ENCODE measurements at regions not wholly inside any gene's neighbourhood (a gene's known extent, or its start where the extent isn't known, plus 50 kb on each side); places are given as distances from the start of the nearest gene placed in this dataset.
A peak's percentile ranks its signal among the peaks of the same experiment; 100 is the strongest.

DNA sequence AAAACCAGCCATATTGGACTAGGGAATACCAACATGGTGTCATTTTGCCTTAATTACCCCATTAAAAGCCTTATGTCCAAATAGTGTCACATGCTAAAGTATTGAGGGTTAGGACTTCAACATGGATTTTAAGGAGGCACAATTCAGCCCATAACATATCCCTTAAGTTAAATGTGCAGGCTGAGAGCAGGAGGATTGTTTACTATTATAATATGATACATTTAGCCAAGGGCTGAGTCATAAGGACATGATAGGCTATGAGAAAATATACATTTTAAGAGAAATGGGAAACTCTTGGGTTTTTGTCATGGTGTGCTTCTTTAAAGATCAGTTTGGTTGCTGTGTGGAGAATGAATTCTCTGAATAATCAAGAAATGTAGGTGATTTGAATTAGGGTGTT lies 136.8 kb downstream of the RDH14 start:
- DNase-seq (ENCODE audit: low read depth): no peak

GRCh38 chr2:18422432-18423165 lies 137.9 kb downstream of the RDH14 start:
- no peak for DNase-seq (ENCODE audit: low read depth)

DNA sequence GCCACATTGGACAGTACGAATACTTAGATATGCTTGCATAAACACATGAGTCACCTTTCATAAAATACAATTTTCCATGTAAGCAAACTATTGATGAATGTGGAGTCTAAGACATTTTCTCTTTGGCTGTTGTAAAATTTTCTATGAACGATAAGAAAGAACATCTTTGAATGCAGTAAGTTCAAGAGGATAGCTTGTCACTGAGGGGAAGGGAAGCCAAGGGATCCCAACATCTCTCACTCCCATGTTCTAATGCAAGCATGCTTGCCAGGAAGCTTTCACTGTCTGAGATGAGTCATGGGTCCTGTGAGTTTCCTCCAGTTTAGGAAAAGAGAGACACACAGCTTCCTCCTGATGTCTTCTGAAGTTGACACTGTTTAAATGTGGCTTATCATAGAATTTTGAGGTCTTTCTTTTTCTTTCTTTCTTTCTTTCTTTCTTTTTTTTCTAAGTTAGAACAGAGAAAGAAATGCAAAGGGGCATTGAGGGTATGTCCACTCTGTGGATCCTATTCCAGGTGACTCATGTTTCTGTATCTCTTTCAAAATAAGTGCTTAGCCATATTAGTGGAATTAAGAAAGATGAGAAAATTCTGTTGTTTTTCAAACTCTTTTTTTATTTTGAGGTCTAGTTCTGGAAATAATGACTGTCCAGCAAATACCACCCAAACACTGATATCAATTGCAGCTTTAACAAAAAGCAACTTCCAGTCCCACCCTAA lies 146.6 kb downstream of the RDH14 start:
- no peak for DNase-seq (ENCODE audit: low read depth)

- no peak for DNase-seq (ENCODE audit: low read depth)
Measured at GRCh38 chr2:18412980-18413675, 147.3 kb downstream of the RDH14 start.

- DNase-seq (ENCODE audit: low read depth): no peak
Measured at GRCh38 chr2:18411626-18412025, 148.8 kb downstream of the RDH14 start.

DNA sequence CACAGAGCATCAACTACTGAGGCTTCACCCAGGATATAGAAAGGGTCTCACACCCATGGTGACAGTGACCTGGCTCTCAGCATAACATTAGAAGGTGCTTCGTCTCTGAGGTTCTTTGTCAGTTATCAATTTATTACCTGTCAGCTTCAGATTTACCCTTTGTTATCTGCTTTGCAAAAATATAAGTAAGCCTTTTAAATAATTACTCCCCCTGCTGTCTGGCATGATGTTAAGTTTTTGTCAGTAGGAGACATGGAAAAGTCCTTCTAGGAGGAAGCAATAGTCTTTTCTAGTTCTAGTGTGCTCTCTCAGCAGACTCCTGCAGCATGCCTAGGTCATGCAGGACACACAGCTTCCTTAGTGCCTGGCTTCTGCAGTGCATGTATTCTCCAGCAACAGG lies 149.9 kb downstream of the RDH14 start:
- no peak for DNase-seq (ENCODE audit: low read depth)

- no peak for DNase-seq (ENCODE audit: low read depth)
Measured at GRCh38 chr2:18408638-18409037, 151.8 kb downstream of the RDH14 start.

DNA sequence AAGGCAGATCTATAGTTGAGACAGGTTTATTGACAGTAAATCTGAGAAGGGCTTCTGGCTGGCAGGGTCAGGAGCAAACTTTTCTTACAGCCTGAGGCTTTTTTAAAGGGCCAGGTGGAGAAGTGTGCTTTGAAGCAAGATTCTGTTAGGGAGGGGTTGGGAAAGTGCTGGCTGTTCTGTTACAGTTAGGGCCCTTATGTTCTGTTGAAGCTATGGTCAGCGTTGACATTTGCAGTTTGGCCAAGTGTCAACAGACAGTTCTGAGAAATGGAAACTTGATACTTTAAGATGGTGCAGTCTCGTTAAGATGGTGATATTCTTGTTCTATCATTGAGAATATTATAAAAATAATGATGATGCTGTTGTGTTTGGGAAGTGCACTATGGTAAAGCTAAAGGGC lies 154.2 kb downstream of the RDH14 start:
- no peak for DNase-seq (ENCODE audit: low read depth)

DNA sequence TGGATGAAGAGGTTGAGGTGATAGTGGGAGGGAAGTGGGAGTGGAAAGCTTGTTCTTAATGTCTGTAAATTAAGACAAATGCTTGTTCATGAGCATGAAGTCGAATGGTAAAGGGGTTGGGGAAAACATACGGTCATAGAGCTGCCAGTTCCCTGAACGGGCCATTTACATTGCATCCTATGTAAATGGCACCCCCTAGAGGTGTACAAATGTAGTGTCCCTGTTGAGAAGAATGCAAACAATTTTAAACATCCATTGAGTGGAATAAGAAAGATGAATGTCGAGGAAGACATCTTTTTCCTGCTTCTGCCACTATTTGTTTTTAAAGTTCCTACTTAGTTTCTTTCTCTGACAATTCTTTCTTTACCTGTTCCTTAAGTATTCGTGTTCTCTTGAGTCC lies 155.7 kb downstream of the RDH14 start:
- DNase-seq (ENCODE audit: low read depth): no peak

DNA sequence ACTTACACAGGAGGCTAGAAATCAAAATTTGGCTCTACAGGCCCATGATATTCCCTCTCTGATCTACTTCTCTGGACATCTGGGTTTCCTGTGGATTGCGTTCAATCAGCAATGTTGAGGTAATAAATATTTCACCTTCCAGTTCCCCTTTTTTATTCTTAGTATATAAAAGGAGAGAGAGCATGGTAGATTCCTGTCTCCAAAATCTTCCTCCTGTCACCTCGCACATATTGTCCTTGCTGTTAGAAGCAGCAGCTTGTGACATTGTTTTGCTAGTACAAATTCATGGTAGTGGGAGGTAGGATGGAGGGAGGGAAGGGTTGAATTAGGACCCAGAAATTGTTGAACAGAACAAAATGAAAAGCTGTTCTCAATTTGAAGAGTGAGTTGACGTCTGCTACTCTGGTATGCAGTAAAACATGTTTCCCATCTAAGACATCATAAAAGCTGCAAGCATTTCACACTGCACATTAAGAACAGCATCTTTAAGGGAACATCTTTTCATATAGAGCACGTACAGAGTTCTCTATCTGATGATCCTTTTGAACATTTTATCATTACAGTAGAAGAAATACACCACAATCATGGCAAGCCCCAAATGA lies 156.4 kb downstream of the RDH14 start:
- DNase-seq (ENCODE audit: low read depth): no peak

DNA sequence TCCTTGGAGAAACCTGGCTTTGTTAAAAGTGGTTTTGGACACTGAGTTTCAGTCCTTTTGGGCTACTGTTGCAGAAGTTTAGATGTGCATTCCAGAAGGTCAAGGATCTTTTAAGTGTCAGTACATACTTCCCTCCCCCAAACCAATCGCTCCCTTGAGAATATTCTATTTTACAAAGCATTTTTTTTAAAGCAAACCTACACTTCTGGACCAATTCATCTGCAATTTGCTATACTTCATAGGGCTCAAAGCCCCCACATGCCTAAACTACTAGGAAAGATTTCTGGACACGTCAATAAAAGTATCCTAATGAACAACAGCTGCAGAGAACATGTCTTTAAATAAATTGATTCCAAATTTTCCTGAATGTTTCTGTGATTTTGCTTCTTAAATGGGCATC lies 157.6 kb downstream of the RDH14 start:
- DNase-seq (ENCODE audit: low read depth): no peak

DNA sequence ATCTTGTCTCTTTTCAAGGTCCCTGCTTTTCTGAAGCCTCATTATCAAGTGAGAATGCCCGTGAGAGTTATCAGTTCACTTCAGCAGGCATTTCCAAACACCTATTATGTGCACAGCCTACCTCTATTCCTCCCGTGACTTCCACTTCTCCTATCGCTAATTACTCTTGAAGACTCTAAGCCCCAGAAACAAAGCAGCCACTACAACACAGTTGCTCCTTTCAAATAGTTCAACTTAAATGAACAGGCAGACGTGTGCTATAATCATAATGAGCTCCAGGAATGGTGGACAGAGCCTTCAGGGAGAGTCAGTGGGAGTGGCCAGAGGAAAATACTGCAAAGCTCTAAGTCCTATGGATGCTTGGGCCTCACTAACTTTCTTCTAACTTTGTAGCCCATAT lies 159.0 kb downstream of the RDH14 start:
- DNase-seq (ENCODE audit: low read depth): no peak

DNA sequence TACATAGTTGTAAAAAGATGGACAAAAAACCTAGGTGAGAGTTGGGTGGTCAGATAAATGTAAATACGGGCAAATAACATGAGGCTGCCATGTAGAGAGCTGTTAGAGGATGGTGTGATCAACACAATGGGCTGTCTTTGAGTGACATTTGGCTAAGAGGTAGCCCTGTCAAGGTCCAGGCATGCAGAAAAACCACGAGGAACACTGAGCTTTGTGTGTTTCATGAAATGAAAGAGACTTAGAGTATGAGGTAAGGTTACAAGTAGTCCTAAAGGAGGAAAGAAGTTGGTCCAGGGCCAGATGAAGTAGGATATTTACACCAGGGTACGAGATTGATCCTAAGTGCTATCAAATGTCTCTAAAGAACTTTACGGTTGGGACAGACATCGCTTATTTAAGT lies 160.9 kb downstream of the RDH14 start:
- no peak for DNase-seq (ENCODE audit: low read depth)

DNA sequence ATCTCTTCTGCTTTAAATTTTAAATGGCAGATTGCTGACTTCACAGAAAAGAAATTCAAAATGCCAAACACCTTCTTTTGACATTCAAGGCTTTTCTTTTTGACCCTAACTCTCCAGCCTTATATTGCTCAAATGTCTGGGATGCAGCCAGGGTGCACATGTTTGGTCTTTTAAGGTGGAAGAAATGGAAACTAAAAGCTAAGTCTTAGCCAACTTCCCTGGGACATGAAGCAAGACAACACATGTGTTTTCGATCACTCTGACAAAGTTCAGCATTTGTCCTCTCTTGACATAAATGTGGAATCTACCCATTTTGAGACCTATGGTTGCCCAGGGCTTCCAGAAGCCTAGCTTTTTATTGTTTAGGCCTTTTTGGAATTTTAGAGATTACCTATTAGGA lies 161.6 kb downstream of the RDH14 start:
- DNase-seq (ENCODE audit: low read depth): no peak

DNA sequence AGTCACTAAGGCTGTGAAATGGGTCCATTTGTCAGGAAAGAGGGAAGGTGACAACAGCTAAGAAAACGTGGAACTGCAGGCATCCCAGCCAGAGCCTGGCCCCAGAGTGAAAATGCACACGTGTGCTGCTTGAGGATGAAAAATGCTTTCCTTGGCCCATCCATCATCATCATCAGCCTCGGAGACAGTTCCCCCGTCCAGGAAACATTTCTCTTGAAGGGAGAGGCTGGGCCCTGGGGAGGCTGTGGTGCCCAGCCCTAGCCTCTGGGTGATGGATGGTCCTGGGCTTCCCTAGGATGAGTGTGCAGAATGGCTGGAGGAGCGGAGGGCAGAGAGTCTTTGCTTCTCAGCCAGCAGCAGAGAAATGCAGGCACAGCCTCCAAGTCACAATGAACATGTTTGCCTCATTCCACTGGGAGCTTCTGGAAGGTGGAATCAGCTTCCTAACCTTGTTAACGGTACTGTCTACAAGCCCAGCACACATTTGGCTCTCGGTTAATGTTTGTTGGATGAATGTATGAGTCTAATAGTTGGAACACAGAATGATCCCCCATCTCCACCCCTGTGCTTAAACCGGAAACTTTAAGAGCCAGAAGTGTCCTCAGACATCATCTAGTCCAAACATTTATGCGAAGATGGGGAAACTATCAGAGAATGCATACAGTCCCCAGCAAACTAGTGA lies 164.0 kb downstream of the RDH14 start:
- DNase-seq (ENCODE audit: low read depth): no peak

DNA sequence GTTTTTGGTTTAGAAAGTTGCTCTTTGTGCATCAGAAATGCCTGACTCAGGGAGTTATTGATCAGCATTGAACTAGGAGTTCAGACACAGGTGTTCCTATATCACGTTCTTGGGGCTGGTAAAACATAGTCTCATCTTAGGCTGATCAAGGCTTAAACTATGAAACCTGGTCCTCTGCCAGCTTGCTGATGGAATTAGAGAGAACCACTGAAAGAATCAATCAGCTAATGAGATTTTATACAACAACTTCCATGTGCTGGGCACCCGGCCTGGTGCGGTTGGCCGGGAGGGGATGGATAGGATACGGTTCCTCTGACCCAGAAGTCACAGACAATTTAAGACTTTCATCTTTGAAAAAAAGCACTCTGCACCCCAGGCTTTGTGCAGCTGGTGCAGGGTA lies 164.9 kb downstream of the RDH14 start:
- no peak for DNase-seq (ENCODE audit: low read depth)

DNA sequence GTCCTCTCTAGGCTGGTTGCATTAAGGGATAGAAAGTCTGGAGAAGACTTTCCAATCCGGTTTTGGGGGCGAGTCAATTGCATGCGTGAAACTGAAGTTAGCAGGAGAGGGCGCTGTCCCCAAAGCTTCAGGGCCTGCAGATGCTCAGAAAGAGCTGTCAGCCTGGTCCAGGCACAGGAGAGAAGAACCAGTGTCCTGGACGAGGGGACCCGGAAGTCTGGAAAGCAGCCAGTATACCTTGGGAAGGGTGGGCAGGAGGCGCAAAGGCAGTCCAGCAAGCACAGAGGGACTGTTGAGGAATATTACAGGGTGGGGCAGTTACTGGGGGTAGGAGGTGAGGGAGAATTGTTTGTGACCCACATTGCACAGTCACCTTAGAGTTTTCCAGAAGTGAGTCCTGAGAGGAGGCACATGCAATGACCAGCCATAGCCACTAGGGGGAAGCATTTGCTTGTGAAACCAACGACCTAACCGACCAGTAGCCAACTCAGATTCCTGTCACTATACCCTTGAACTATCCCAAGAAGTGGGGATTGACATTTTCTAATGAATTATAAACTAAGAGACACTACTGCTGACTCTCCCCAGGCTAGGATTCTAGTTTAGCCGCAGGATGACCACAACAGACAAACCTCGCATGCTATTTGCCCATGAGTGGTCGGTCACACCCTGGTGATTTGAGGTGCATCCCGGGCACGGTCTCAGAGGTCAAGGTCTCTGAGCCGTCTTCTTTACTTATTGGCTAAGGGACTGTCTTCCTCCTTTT lies 172.8 kb downstream of the RDH14 start:
- peak; percentile 14 for DNase-seq (ENCODE audit: low read depth)

DNA sequence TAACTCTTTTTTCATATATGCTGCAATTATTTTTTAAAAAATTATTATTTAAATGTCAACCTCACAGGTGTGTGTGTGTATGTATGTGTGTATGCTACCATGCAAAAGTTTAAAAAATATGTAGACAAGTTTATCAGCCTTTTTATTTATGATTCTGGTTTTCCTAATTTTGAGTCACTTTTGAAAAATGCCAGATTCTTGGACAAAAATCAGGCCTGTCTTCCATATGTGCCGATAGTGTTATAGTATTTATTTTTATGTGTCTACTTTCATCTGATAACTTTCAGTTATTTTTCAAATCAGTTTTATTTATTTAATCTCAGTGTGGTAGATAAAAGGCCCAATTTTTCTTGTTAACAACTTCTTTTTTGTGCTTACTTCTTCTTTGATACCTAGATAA lies 176.2 kb downstream of the RDH14 start:
- DNase-seq (ENCODE audit: low read depth): no peak

DNA sequence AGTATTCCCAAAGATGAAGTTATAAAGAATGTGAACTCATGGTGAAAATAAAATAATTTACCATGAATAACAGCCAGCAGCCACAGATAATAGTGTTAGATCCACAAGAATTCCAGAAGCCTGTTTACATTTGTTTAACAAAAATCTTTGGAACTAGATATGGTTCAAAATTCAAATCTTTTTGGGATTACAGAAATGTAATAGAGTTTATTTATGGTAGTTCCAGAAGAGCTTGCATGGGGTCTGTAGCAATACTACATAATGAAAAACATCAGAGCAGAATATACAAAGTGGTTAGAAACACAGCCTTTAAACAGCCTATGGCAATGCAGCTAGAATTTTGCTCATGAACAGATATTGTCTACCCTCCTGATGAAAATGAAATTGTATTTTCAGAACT lies 179.1 kb downstream of the RDH14 start:
- no peak for DNase-seq (ENCODE audit: low read depth)

DNA sequence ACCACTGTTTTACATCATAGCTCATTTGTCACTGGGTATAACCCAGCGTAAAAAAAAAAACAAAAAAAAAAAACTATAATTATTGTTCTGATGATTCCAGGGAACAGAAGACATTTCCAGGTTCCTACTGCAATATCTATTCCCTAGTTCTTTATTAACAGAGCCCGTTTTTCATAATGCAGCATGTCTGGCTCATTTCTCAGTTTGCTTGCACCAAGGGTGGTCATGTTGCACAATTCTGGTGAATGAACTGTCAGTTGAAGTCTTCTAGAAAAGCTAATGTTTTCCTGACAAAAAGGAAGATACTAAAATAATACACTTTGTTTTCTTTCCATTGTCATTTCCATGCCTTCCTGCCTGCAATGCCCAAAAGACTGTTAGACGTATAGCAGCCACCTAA lies 180.1 kb downstream of the RDH14 start:
- DNase-seq (ENCODE audit: low read depth): no peak

GRCh38 chr2:18379870-18380269 lies 180.6 kb downstream of the RDH14 start:
- DNase-seq (ENCODE audit: low read depth): no peak
